ENCODE measurements at regions not wholly inside any gene's neighbourhood (a gene's known extent, or its start where the extent isn't known, plus 50 kb on each side); places are given as distances from the start of the nearest gene placed in this dataset.

GRCh38 chr6:105917038-105917695 lies 169.0 kb upstream of the PRDM1 start:
- no peak for DNase-seq (ENCODE audit: low read depth in 4 of 4, low spot score in 3 of 4)

GRCh38 chr6:105911106-105911629 lies 175.0 kb upstream of the PRDM1 start:
- no peak for DNase-seq (ENCODE audit: low read depth in 4 of 4, low spot score in 3 of 4)

GRCh38 chr6:105909106-105909505 lies 177.0 kb upstream of the PRDM1 start:
- DNase-seq (ENCODE audit: low read depth in 4 of 4, low spot score in 3 of 4): no peak

- no peak for DNase-seq (ENCODE audit: low read depth in 4 of 4, low spot score in 3 of 4)
Measured at GRCh38 chr6:105907991-105908390, 178.1 kb upstream of the PRDM1 start.

GRCh38 chr6:105907301-105907700 lies 178.8 kb upstream of the PRDM1 start:
- DNase-seq (ENCODE audit: low read depth in 4 of 4, low spot score in 3 of 4): no peak

- DNase-seq (ENCODE audit: low read depth in 4 of 4, low spot score in 3 of 4): no peak
Measured at GRCh38 chr6:105902401-105903031, 183.6 kb upstream of the PRDM1 start.

GRCh38 chr6:105901583-105901982 lies 184.6 kb upstream of the PRDM1 start:
- DNase-seq (ENCODE audit: low read depth in 4 of 4, low spot score in 3 of 4): no peak

- no peak for DNase-seq (ENCODE audit: low read depth in 4 of 4, low spot score in 3 of 4)
Measured at GRCh38 chr6:105900125-105900937, 185.8 kb upstream of the PRDM1 start.

- no peak for DNase-seq (ENCODE audit: low read depth in 4 of 4, low spot score in 3 of 4)
Measured at GRCh38 chr6:105898286-105898685, 187.8 kb upstream of the PRDM1 start.

- DNase-seq (ENCODE audit: low read depth in 4 of 4, low spot score in 3 of 4): no peak
Measured at GRCh38 chr6:105897131-105897530, 189.0 kb upstream of the PRDM1 start.

- DNase-seq (ENCODE audit: low read depth in 4 of 4, low spot score in 3 of 4): no peak
Measured at GRCh38 chr6:105896821-105897095, 189.4 kb upstream of the PRDM1 start.

GRCh38 chr6:105896052-105896820 lies 189.9 kb upstream of the PRDM1 start:
- no peak for DNase-seq (ENCODE audit: low read depth in 4 of 4, low spot score in 3 of 4)

- DNase-seq (ENCODE audit: low read depth in 4 of 4, low spot score in 3 of 4): no peak
Measured at GRCh38 chr6:105894556-105894955, 191.6 kb upstream of the PRDM1 start.

- DNase-seq (ENCODE audit: low read depth in 4 of 4, low spot score in 3 of 4): no peak
Measured at GRCh38 chr6:105893741-105894140, 192.4 kb upstream of the PRDM1 start.

- DNase-seq (ENCODE audit: low read depth in 4 of 4, low spot score in 3 of 4): no peak
Measured at GRCh38 chr6:105892577-105893262, 193.4 kb upstream of the PRDM1 start.

- DNase-seq (ENCODE audit: low read depth in 4 of 4, low spot score in 3 of 4): no peak
Measured at GRCh38 chr6:105890521-105891244, 195.5 kb upstream of the PRDM1 start.

GRCh38 chr6:105889902-105890301 lies 196.2 kb upstream of the PRDM1 start:
- DNase-seq (ENCODE audit: low read depth in 4 of 4, low spot score in 3 of 4): no peak

- DNase-seq (ENCODE audit: low read depth in 4 of 4, low spot score in 3 of 4): no peak
Measured at GRCh38 chr6:105886814-105887544, 199.2 kb upstream of the PRDM1 start.
